Epidermal melanocyte (primary cell): ENCODE measurements at regions not wholly inside any gene's neighbourhood (a gene's known extent, or its start where the extent isn't known, plus 50 kb on each side); places are given as distances from the start of the nearest gene placed in this dataset.
A peak's percentile ranks its signal among the peaks of the same experiment; 100 is the strongest.
"Not testable (repeated sequence)": the region's sequence is repeated elsewhere in the genome, so short reads cannot be mapped to it uniquely, and the experiment has no call there.

Experiments used
- DNase-seq: peaks from one replicate; pipeline ENCODE4 v3.0.0; 2011; ENCODE audit warnings: low spot score; ENCODE audit not compliant: insufficient read length

DNA sequence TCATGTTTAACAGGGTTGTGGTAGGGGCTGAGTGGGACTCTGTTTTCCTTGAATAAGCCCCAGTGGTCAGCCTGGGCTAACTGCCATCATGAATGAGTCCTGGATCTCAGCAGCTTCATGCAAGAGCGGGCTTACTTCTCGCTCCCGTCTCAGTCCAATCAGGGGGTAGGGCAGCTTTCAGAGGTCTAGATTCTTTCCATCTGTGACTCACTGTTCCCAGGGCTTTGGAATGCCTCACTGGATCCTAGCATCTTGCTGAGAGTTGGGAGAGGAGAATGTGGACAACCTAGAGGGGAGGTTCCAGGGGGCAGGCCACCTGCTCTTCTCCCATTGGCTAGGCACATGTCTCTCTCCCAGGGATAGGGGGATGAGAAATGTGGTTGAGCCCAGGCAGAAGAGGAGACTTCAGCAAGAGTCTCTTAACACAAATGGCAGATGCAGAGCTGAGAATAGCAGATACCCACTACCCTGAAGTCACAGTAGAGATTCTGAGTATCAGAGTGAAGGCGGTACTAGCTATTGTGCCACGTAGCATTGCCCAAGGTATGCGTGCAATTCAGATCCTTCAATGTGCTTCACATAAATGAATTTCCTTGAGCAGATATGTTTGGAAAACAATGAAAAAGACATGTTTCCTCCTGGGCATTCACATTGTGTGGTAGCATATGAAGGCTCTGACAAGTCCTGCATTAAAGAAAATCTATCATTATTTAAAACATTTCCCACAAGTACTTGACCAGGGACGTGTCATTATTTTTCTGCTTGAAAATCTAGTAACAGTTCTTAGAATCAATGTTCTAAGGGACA, 257.7 kb upstream of the PROK2 start:
- no peak for DNase-seq

DNA sequence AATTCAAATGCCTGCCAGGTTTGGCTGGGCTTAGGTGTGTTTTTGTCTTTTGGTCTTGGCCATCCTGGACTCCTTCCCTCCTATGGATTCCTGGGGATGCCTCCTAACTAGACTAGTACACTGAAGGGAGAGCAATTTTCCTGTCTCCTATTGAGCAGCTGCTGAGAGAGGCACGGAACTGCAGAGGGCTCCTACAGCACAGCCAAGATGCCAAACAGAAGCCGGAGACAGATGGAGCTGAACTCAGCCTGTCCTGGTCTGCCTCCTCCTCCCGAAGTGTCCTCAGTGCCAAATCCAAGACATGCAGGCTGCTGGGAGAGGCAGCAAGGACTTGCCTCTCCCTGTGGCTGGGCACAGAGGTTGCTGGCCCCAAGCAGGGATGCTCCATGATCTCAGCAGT, 256.6 kb upstream of the PROK2 start:
- DNase-seq, result no peak

DNA sequence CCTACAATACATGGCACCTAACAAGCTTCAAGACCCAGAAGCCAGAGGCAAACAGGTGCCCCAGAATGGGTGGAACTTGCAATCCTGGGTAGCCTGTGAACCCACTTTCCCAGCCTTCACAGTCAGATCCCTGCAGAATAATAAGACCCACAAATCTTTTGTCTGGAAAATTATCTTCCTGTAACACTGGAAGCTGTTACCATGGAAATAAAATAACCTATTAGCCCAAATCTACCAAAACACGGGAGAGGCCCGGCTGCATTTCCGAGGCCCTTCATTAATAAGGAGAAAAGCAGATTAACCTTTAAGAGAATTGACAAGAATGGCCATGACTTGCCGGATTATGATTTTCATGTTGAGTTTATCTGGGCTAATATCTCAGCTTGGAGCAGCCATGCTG, 256.1 kb upstream of the PROK2 start:
- DNase-seq, result no peak

DNA sequence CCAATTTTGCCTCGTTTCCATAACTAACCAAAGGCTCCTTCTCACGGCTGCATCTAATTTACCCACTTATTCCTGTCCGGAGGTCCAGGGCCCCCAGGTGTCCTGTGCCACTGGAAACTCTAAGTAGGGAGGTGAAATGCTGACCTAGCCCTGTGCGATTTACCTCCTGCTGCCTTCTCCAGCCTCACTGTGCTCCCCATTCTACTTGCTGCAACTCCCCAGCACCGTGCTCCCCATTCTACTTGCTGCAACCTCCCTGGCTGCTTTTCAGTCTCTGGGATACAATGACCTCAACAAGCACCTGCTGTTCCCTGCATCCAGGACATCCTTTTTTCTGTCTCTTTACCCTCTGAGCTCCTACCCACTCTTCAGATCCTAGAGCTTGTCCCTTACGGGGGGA, 254.7 kb upstream of the PROK2 start:
- no peak for DNase-seq

DNA sequence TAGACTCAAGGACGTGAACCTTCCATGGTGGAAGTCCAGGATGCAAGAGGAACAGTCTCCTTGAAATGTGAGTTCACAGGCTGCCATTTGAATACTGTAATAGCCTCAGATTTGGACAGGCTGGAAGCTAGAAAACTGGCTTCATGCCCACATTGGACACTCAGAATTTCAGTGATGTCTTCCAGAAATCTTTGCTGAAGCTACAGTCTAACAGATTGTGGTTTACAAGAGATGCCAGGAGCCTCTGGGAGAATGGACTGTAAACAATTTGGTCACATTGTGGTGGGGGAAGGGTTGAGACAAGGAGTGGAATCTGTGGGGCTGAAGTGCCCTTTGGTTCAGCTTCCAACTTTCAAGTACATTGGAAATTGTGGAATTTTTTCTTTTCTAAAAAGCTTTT, 252.0 kb upstream of the PROK2 start:
- peak; percentile 41 for DNase-seq

DNA sequence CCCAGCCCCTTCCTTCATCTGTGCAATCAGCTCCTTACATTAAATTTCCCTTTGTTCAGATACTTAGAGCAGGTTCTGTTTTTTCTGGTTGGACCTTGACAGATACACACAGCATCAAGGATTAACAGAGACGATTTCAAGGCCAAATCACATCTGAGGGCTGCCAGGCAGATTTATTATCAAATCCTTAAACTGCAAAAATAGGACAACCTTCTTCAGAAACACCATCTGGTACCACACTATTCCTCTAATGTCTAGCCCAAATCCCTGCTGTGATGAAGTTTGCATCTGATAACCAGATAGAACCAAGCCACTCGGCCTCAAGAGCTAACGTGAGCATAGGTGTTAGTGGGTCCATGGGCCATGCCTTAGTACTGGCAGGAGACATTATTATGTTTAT, 250.7 kb upstream of the PROK2 start:
- DNase-seq, result no peak

DNA sequence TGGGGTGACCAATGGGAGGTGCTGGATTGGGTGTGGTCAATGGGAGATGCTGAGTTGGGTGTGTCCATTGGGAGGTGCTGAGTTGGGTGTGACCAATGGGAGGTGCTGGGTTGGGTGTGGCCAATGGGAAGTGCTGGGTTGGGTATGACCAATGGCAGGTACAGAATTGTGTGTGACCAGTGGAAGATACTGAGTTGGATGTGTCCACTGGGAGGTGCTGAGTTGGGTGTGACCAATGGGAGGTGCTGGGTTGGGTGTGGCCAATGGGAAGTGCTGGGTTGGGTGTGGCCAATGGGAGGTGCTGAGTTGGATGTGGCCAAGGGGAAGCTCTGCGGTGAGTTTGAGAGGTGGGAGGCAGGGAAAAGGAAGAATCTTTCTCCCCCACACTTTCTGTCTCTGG, 250.0 kb upstream of the PROK2 start:
- DNase-seq, result no peak

DNA sequence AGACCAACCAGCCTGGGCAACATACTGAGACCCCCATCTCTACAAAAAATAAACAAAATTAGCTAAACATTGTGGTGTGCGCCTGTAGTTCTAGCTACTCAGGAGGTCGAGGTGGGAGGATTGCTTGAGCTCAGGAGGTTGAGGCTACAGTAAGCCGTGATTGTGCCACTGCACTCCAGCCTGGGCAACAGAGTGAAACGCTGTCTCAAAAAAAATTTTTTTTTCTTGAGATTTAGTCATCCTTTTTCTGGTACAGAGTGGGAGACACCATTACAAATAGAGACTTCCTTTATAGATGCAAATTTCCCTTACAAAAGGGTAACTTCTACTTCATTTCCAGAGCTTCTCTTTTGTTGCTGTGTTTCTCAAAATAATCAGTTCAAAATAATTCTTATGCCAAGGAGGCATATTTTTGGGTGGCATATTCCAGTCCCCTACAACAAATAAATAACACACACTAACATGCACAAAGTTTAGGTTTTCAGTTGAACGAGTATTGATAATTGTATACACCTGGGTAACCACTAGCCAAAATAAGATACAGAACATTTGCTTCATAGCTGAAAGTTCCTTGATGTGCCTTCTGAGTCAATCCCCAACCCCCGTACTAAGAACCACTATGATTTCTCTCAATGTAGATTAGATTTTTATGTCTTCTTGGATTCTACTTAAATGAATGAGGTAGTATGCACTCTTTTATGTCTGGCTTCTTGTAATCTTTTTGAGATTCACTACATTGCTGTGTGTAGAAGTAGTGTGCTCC, 248.9 kb upstream of the PROK2 start:
- DNase-seq, result no peak

DNA sequence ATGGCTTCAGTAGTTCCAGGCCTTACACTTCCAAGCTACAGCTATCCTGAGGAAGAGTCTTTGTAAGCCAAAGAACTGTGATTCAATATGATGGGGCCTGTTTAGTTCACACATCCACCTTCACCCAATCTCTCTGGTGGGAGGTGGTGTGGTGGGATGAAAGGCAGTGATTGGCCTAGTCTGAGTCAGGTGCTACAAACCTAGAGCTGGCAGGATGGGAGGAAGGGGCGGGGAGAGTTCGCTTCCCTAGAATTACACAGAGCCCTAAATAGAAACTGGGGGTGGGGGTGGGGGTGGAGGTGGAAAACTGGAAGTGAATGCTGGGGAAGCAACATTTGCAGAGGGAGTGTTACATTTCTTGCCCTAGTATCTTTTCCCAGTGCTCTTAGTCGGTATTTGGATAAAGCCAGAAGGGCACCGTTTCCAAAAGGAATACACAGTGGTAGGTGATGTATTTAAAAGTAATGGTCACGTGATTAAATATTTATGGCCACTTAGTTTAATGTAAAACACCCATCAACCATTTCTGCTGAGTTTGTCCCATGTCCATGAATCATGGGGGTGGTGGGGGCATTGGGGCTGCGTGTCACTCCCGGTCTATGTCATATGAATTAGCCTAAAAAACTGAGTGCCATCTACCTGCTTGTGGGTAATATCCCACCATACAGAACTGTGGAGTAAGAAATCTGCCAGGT, 247.6 kb upstream of the PROK2 start:
- DNase-seq, result no peak

DNA sequence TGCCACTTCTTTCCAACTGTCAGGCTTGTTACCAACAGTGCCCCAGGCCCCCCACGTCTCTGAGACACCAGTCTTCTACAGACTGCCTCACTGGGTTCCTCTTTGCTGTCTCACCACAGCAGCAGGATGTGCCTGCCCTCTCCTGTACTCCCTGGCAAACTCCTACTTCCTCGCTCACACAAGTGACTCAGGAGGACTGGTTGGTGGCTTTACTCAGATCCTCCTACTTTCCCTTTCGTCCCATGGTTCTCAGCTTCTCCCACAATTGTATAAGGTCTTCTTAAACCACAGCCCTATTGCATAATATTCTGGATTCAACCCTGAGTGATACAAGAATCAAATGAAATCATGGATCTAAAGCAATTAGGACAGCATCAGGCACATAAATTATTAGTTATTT, 246.6 kb upstream of the PROK2 start:
- DNase-seq, result no peak

DNA sequence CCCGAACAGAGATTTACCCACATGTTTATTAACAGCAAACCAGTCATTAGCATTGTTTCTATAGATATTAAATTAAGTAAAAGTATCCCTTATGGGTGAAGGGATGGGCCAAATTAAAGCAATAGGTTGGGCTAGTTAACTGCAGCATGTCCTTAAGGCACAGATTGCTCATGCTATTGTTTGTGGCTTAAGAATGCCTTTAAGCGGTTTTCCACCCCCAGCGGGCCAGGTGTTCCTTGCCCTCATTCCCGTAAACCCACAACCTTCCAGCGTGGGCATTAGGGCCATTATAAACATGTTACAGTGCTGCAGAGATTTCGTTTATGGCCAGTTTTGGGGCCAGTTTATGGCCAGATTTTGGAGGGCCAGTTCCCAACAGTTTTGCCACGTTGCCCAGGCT, 245.3 kb upstream of the PROK2 start:
- DNase-seq, result not testable (repeated sequence)

DNA sequence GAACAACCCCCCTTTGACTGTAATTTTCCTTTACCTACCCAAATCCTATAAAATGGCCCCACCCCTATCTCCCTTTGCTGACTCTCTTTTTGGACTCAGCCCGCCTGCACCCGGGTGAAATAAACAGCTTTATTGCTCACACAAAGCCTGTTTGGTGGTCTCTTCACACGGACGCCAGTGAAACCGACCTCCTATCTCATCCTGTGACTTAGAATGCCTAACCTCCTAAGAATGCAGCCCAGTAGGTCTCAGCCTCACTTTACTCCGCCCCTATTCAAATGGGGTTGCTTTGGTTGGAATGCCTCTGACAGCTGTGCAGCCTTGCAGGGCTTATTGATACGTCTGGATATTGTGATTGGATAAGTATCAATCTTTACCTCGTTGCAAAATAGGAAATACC, 243.8 kb upstream of the PROK2 start:
- DNase-seq, result not testable (repeated sequence)

DNA sequence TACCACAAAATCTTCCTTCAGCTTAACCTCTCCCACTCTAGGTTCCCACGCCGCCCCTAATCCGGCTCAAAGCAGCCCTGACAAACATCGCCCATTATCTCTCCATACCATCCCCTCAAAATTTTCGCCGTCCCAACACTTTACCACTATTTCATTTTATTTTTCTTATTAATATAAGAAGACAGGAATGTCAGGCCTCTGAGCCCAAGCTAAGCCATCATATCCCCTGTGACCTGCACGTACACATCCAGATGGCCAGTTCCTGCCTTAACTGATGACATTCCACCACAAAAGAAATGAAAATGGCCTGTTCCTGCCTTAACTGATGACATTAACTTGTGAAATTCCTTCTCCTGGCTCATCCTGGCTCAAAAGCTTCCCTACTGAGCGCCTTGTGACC, 243.4 kb upstream of the PROK2 start:
- DNase-seq, result not testable (repeated sequence)

DNA sequence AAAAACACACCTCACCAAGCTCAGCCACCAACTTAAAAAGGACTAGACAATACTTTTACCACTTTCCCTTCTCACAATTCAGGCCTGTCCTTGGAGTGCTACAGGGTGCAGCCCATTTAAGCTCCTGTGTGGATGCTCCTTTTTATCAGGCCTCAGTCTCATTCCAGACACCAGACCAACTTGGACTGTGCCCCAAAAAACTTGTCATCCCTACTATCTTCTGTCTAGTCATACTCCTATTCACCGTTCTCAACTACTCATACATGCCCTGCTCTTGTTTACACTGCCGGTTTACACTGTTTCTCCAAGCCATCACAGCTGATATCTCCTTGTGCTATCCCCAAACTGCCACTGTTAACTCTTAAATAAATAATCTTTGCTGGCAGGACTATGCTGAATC, 242.8 kb upstream of the PROK2 start:
- not testable (repeated sequence) for DNase-seq

DNA sequence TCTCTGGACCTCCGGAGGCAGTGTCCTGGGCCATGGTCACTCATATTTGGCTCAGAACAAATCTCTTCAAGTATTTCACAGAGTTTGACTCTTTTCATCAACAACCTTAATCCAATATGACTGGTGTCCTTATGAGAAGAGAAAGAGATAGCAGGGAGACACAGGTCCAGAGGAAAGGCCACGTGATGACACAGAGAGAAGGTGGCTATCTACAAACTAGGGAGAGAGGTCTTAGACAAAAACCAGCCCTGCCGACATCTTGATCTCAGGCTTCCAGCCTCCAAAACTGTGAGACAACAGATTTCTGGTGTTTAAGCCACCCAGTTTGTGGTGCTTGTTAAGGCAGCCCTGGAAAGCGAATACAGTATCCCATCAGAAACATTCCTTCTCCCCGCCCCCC, 237.1 kb upstream of the PROK2 start:
- DNase-seq, result no peak

DNA sequence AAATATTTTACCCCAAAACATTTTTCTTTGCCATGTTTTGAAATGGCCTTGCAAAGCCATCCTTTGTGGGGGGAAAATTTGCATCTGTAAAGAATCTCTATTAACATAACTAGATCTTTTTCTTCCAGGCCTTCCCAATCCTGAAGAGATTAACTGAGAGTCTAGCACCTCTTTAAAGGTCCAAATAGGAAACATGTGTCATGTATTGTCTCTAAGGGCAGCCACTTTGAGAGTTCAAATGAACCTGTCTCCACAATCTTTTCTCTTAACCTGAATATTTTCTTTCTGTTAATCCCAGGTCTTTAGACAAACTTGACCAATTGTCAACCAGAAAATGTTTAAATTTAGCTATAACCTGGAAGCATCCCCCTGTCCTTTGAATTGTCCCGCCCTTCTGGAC, 236.6 kb upstream of the PROK2 start:
- no peak for DNase-seq

DNA sequence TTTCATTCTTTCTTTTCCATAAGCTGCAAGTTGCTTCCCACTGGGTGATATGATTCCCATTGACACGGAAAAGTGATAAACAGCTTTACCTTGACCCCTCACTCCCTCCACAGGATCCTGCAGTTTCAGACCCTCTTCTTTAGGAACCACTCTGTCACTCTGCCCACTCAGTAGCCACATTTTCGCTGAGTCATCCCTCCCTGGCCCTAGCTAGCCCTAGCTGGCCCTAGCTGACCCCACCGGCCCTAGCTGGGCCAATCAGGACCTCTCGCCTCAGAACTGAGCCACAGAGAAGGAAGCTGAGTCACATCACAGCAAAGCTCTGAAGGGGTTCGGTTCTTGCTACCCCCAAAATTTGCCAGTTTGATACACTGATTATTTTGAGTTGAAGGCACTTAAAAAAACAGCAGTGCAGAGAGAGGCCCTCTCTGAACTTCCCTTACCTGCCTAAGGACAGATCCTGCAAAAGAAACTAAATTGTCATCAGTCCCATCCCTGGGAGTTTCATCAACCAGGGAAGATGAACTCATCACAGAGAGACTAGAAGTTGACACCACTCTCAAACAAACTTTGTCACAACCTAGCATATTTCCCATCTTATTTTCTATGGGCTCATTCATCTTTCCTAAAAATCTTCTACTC, 233.5 kb upstream of the PROK2 start:
- DNase-seq, result no peak

DNA sequence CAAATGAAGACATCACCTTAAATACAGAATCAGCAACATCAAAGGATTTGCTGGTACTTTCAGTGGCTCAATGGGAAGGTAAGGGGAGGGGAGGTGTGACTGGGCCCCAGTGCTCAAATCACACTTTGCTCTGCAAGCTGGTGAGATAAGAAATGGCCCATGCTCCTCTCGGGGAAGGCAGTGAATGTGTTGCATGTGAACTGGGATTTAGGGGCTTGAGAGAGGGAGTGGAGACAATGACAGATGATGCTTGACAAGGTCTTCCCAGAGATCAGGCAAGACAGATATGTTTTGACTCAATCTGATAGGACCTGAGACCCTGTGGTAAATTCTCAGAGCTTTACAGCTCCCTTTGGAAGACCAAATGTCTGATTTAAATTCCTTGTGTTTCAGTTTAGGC, 233.0 kb upstream of the PROK2 start:
- no peak for DNase-seq

DNA sequence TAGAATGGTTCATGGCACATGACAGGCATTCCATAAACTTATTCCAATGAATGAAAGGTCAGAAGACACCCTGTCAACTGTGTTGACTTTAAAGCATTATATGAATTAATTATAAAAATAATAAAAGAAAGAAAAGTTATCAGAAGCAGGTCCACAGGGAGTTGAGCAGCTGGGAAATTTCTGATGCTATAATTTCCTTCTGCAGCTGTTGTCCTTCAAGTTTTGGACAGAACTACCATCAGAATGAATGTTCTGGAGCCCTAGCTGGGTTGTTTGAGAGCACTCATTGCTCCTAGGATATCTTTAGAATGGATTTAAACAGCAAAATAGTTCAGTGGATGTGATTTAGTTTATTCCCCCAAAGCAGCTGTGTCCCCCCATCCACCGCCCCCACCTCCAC, 232.4 kb upstream of the PROK2 start:
- DNase-seq, result no peak

DNA sequence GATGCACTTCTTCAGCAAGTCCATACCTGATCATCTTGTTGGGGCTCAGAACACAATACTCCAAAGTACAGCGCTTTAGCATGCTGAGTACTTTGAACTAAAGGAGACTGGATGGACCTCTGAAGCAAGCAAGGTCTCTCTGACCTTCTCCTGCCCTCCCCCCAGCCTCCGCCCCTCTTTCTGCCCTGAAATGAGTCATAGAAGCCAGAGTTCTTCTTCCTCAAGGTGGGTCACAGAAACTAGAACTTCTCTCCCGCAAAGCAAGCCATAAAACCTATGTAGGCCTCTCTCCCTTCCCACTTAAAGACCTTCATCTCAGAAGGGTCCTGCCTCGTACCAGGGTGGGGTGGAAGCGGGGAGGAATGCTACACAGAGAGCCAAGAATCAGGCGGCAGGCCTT, 230.5 kb upstream of the PROK2 start:
- DNase-seq, result no peak

DNA sequence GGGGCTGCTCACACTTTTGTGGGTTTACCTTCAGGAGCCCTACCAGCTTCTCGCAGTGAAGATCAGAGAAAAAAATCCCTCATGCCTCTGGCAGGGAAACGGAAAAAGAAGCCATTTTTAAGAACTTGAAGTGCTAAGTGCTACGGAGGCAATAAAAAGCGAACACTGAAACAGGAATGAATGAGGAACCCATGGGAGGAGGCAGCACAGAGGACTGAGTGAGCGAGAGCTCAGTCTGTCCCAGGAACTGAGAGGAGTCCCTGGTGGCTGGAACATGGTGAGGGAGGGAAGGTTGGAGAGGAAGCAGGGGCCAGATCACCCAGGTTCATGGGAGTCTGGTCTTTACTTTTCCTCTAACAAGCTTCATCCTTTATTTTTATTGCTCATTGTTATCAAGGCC, 228.1 kb upstream of the PROK2 start:
- no peak for DNase-seq

DNA sequence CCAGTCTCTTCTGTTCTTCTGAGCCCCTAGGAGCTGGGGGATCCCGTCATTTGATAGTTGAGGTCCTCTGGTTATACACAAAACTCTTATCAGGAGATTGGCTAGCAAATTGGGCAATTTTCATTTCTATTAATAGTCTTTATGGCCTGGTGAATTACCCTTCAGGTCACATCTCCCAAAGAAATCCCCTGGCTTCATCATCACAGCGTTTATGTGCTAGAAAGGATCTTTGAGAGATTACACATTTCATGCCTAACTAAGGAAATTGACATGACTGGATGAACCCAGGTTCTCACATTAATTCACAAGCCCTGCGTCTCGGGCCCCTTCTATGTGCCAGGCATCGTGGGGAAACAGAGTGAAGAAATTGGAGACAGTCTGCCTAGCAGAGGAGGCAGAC, 227.4 kb upstream of the PROK2 start:
- no peak for DNase-seq
